HEK293T (cell line): ENCODE measurements at regions not wholly inside any gene's neighbourhood (a gene's known extent, or its start where the extent isn't known, plus 50 kb on each side); places are given as distances from the start of the nearest gene placed in this dataset.

Experiments
- CTCF ChIA-PET: fragments of 350-600 bp; formaldehyde crosslinking; extraction: SDS; loops from one replicate; lab custom pipeline; 2021; ENCODE audit warnings: antibody characterized with exemption, inconsistent platforms; lab: Yijun Ruan, JAX
- POLR2A ChIA-PET: fragments of 350-600 bp; formaldehyde crosslinking; extraction: SDS; loops from one replicate; lab custom pipeline; 2020; ENCODE audit warnings: antibody characterized with exemption, inconsistent platforms; lab: Yijun Ruan, JAX
- DNase-seq: peaks from one replicate; pipeline ENCODE4 v3.0.0; 2012; ENCODE audit warnings: mixed read lengths; ENCODE audit errors: extremely low spot score
- ARNT ChIP-seq: fragments of 450-650 bp; IDR thresholded peaks from 2 replicates; pipeline ENCODE4 v1.6.1; 2017; ENCODE audit warnings: mild to moderate bottlenecking
- BHLHE40 ChIP-seq: fragments of 450-650 bp; IDR thresholded peaks from 2 replicates; pipeline ENCODE4 v1.6.1; 2016; ENCODE audit warnings: mild to moderate bottlenecking, moderate library complexity, borderline replicate concordance
- CTBP1 ChIP-seq: fragments of 450-650 bp; IDR thresholded peaks from 2 replicates; pipeline ENCODE4 v1.6.1; 2016; ENCODE audit warnings: borderline replicate concordance
- ELF4 ChIP-seq: fragments of 450-650 bp; IDR thresholded peaks from 2 replicates; pipeline ENCODE4 v1.6.1; 2017; ENCODE audit warnings: antibody characterized with exemption
- FOXA1 ChIP-seq: fragments of 450-650 bp; IDR thresholded peaks from 2 replicates; pipeline ENCODE4 v1.6.1; 2016; ENCODE audit warnings: mild to moderate bottlenecking
- FOXK2 ChIP-seq: fragments of 450-650 bp; IDR thresholded peaks from 2 replicates; pipeline ENCODE4 v1.6.1; 2016; ENCODE audit warnings: mild to moderate bottlenecking
- FOXM1 ChIP-seq: fragments of 450-650 bp; IDR thresholded peaks from 2 replicates; pipeline ENCODE4 v1.6.1; 2017; ENCODE audit warnings: mild to moderate bottlenecking, borderline replicate concordance
- HDGF ChIP-seq: fragments of 450-650 bp; IDR thresholded peaks from 2 replicates; pipeline ENCODE4 v1.6.1; 2017; ENCODE audit warnings: antibody characterized with exemption, borderline replicate concordance
- L3MBTL2 ChIP-seq: fragments of 450-650 bp; conservative IDR thresholded peaks from 2 replicates; pipeline ENCODE4 v1.6.1; 2016; ENCODE audit warnings: mild to moderate bottlenecking
- LEF1 ChIP-seq: fragments of 450-650 bp; IDR thresholded peaks from 2 replicates; pipeline ENCODE4 v1.6.1; 2017; ENCODE audit warnings: mild to moderate bottlenecking, borderline replicate concordance
- NFRKB ChIP-seq: fragments of 450-650 bp; IDR thresholded peaks from 2 replicates; pipeline ENCODE4 v1.6.1; 2016; ENCODE audit warnings: mild to moderate bottlenecking, moderate library complexity
- PKNOX1 ChIP-seq: fragments of 450-650 bp; IDR thresholded peaks from 2 replicates; pipeline ENCODE4 v1.6.1; 2016
- SP1 ChIP-seq: fragments of 450-650 bp; IDR thresholded peaks from 2 replicates; pipeline ENCODE4 v1.6.1; 2017
- SUZ12 ChIP-seq: fragments of 450-650 bp; IDR thresholded peaks from 2 replicates; pipeline ENCODE4 v1.6.1; 2016; ENCODE audit warnings: mild to moderate bottlenecking
- TARDBP ChIP-seq: fragments of 450-650 bp; IDR thresholded peaks from 2 replicates; pipeline ENCODE4 v1.6.1; 2016
- ZNF384 ChIP-seq: fragments of 450-650 bp; IDR thresholded peaks from 2 replicates; pipeline ENCODE4 v1.6.1; 2016

DNA sequence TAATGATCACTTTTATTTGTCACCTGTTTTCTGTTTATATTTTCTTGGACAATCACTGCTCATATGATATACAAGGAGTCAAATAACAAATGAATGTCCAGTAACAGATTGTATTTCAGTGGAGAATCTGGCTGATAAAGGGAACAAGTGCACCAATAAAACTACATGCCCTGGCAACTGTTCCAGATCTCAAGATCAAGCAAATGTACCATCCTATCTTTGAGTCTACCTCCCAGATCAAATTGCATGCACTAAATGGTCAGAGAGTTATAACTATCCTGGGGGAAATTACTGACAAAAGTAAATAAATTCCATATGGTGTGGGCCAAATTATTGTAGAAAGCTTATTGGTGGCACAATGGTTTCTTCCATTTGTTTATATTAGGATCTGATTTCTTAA lies 452.8 kb downstream of the MBD2 start:
- no peak for TF ChIP-seq SP1
- no peak for TF ChIP-seq TARDBP
- no peak for TF ChIP-seq FOXM1
- TF ChIP-seq ZNF384 = no peak
- no peak for TF ChIP-seq FOXK2
- TF ChIP-seq NFRKB = no peak
- TF ChIP-seq HDGF = no peak
- TF ChIP-seq FOXA1 = no peak
- no peak for TF ChIP-seq CTBP1
- no peak for TF ChIP-seq BHLHE40
- TF ChIP-seq ARNT = no peak
- no peak for TF ChIP-seq ELF4
- TF ChIP-seq LEF1 = no peak
- no peak for TF ChIP-seq SUZ12
- TF ChIP-seq L3MBTL2 = no peak
- TF ChIP-seq PKNOX1 = no peak
- ChIA-PET POLR2A (no interaction called here), CTCF (no interaction called here)
- no peak for DNase-seq

DNA sequence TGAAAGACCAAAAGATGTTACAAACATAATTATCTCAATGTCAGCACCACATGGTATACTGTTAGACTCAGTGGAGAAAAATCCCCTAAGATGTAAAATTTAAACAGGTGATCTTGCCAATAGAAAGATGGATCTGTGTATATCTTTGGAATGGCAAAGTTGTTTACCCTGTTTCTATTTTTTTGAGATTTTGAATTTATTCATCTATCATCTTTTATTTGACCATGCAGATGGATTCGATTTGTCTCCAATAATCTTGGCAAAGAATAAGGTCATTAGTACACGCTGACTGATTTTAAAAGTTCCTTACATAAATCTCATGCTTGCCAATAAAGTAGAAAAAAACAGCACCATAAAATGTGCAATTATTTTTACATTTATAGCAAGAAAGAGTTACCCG lies 459.3 kb downstream of the MBD2 start:
- TF ChIP-seq PKNOX1 (no peak), SUZ12 (no peak), LEF1 (no peak), ZNF384 (no peak), L3MBTL2 (no peak), NFRKB (no peak), FOXK2 (no peak), HDGF (no peak)
- CTCF ChIA-PET = no interaction called here
- POLR2A ChIA-PET = no interaction called here
- no peak for DNase-seq

DNA sequence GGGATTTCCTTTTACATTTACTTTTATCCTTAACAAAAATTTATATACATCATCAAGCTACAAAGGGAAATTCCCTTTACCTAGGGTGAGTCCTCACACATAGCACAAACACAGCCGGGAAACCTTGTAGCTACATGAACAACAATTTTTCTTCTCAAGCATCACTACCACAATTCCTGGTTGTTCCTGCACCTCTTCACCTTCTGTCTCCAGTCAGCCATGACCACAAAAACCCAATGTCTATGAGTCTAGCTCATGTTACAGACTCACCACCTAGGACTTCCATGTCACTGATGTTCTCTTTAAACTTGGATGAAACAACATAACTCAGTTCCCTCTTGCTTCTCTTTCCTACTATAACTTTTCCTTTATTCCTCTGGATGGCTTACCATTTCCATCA lies 460.4 kb downstream of the MBD2 start:
- DNase-seq = no peak
- CTCF ChIA-PET = no interaction called here
- TF ChIP-seq HDGF = no peak
- no peak for TF ChIP-seq ARNT
- TF ChIP-seq LEF1 = no peak
- no peak for TF ChIP-seq PKNOX1
- TF ChIP-seq ELF4 = no peak
- TF ChIP-seq SP1 = no peak
- TF ChIP-seq NFRKB = no peak
- no peak for TF ChIP-seq FOXK2
- no peak for TF ChIP-seq TARDBP
- no peak for TF ChIP-seq SUZ12
- TF ChIP-seq FOXM1 = no peak
- TF ChIP-seq L3MBTL2 = no peak
- TF ChIP-seq FOXA1 = no peak
- no peak for TF ChIP-seq ZNF384
- POLR2A ChIA-PET = no interaction called here

DNA sequence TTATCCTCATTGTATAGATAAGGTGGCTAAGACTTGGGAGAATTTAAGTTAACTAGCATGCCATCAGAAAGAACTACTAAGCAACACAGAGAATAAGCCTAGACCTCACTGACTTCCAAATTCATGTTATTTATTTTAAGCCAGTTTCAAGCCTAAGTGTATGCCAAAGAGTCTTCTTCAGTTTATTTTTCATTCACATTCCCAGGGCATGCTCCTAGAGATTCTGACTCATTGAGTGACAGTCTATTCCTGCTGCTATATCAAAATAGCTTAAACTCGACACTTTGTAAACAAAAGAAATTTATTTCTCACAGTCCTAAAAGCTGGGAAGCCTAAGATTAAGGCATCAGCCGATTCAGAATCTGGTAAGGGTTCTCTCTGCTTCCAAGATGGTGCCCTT lies 467.1 kb downstream of the MBD2 start:
- DNase-seq = no peak
- TF ChIP-seq ARNT = no peak
- TF ChIP-seq LEF1 = no peak
- no peak for TF ChIP-seq HDGF
- no peak for TF ChIP-seq BHLHE40
- no peak for TF ChIP-seq FOXM1
- no peak for TF ChIP-seq FOXK2
- no peak for TF ChIP-seq CTBP1
- no peak for TF ChIP-seq FOXA1
- TF ChIP-seq TARDBP = no peak
- no peak for TF ChIP-seq L3MBTL2
- TF ChIP-seq PKNOX1 = no peak
- no peak for TF ChIP-seq SUZ12
- no peak for TF ChIP-seq NFRKB
- no peak for TF ChIP-seq SP1
- no peak for TF ChIP-seq ZNF384
- TF ChIP-seq ELF4 = no peak
- CTCF ChIA-PET = no interaction called here
- POLR2A ChIA-PET = no interaction called here

GRCh38 chr18:53756610-53756972 lies 467.9 kb downstream of the MBD2 start:
- TF ChIP-seq ZNF384 = no peak
- TF ChIP-seq ARNT = no peak
- no peak for TF ChIP-seq FOXK2
- TF ChIP-seq TARDBP = no peak
- TF ChIP-seq SP1 = no peak
- TF ChIP-seq NFRKB = no peak
- no peak for TF ChIP-seq HDGF
- TF ChIP-seq ELF4 = no peak
- TF ChIP-seq SUZ12 = no peak
- no peak for TF ChIP-seq FOXA1
- TF ChIP-seq L3MBTL2 = no peak
- TF ChIP-seq FOXM1 = no peak
- TF ChIP-seq PKNOX1 = no peak
- TF ChIP-seq LEF1 = no peak
- TF ChIP-seq BHLHE40 = no peak
- no peak for TF ChIP-seq CTBP1
- POLR2A ChIA-PET = no interaction called here
- DNase-seq = no peak
- CTCF ChIA-PET = no interaction called here
